GM13976 (cell line): ENCODE measurements at regions not wholly inside any gene's neighbourhood (a gene's known extent, or its start where the extent isn't known, plus 50 kb on each side); places are given as distances from the start of the nearest gene placed in this dataset.
"Not testable (repeated sequence)": the region's sequence is repeated elsewhere in the genome, so short reads cannot be mapped to it uniquely, and the experiment has no call there.

Experiments
- DNase-seq: peaks from one replicate; pipeline ENCODE4 v3.0.0; 2012; ENCODE audit warnings: low spot score
- CTCF ChIP-seq: IDR thresholded peaks from 2 replicates; pipeline ENCODE4 v1.5.1; 2012; ENCODE audit warnings: borderline replicate concordance, mild to moderate bottlenecking; ENCODE audit not compliant: insufficient read depth; ENCODE audit errors: extremely low read depth, missing control alignments, control extremely low read depth
- in situ Hi-C: fragments of 300-500 bp; cut with MboI; formaldehyde crosslinking; loops from one replicate; pipeline ENCODE4 v1.12.0; 2022; ENCODE audit warnings: low sequenced_read_pairs, mixed read lengths, inconsistent platforms; ENCODE audit not compliant: unreplicated experiment

GRCh38 chr16:65704866-65705265, 583.0 kb upstream of the CDH11 start:
- no peak for DNase-seq
- TF ChIP-seq CTCF: no peak
- in situ Hi-C loops: no loop called here

- in situ Hi-C loops: no loop called here
- DNase-seq: no peak
- TF ChIP-seq CTCF: no peak
These were observed 581.0 kb upstream of the CDH11 start for GRCh38 chr16:65702707-65703402.

- no peak for DNase-seq
- in situ Hi-C loops: no loop called here
- no peak for TF ChIP-seq CTCF
These were observed 578.7 kb upstream of the CDH11 start for GRCh38 chr16:65700596-65700995.

GRCh38 chr16:65698791-65699321, 577.0 kb upstream of the CDH11 start:
- in situ Hi-C loops: no loop called here
- TF ChIP-seq CTCF: no peak
- DNase-seq: no peak

GRCh38 chr16:65697521-65697920, 575.7 kb upstream of the CDH11 start:
- DNase-seq: no peak
- in situ Hi-C loops: no loop called here
- no peak for TF ChIP-seq CTCF

GRCh38 chr16:65697065-65697464, 575.2 kb upstream of the CDH11 start:
- DNase-seq: no peak
- TF ChIP-seq CTCF: no peak
- in situ Hi-C loops: no loop called here

- in situ Hi-C loops, DNase-seq: not testable (repeated sequence)
These were observed 570.0 kb upstream of the CDH11 start for GRCh38 chr16:65691846-65692245.
